ENCODE measurements at regions not wholly inside any gene's neighbourhood (a gene's known extent, or its start where the extent isn't known, plus 50 kb on each side); places are given as distances from the start of the nearest gene placed in this dataset.
A peak's percentile ranks its signal among the peaks of the same experiment; 100 is the strongest.

- H3K27me3 ChIP-seq = no peaks in the 10 kb centered on the region
- WGBS = 80% methylated on average over 4 of the region's 5 CpGs
- no peak overlapping the region for H3K27ac ChIP-seq
- TF ChIP-seq CTCF (IDR thresholded peaks at IDR 0.05) = no peak
- no peak for TF ChIP-seq EP300 (IDR thresholded peaks at IDR 0.05)
- TF ChIP-seq POLR2AphosphoS5 (IDR thresholded peaks at IDR 0.05) = no peak
- TF ChIP-seq POLR2A (IDR thresholded peaks at IDR 0.05) = no peak
- no peaks in the 10 kb centered on the region for H3K9me3 ChIP-seq
- H3K4me1 ChIP-seq = peaks cover 9% of the 10 kb centered on the region
- no peaks in the 10 kb centered on the region for H3K36me3 ChIP-seq
- no peak overlapping the region for H3K4me3 ChIP-seq
- DNase-seq (ENCODE audit: low spot score in 2 of 2) = peak in 1 of 2 donors; percentile 57
Observed at GRCh38 chr10:78768876-78769275, 299.9 kb upstream of the ZMIZ1 start.

- DNase-seq (ENCODE audit: low spot score in 2 of 2) = peak; percentile 16 to 57
- H3K27me3 ChIP-seq = no peaks in the 10 kb centered on the region
- H3K9me3 ChIP-seq = no peaks in the 10 kb centered on the region
- peaks cover 4% of the 10 kb centered on the region for H3K4me1 ChIP-seq
- no peak overlapping the region for H3K27ac ChIP-seq
- no peak for TF ChIP-seq CTCF (IDR thresholded peaks at IDR 0.05)
- TF ChIP-seq POLR2AphosphoS5 (IDR thresholded peaks at IDR 0.05) = no peak
- TF ChIP-seq EP300 (IDR thresholded peaks at IDR 0.05) = no peak
- no peak for TF ChIP-seq POLR2A (IDR thresholded peaks at IDR 0.05)
- H3K36me3 ChIP-seq = no peaks in the 10 kb centered on the region
- 97% methylated on average over 5 of the region's 5 CpGs for WGBS
- no peak overlapping the region for H3K4me3 ChIP-seq
Observed at GRCh38 chr10:78769526-78769925, 299.2 kb upstream of the ZMIZ1 start.

GRCh38 chr10:78770167-78771090 lies 298.3 kb upstream of the ZMIZ1 start:
- H3K36me3 ChIP-seq = no peaks in the 10 kb centered on the region
- H3K4me3 ChIP-seq = no peak overlapping the region
- peaks cover 9% of the 10 kb centered on the region for H3K4me1 ChIP-seq
- peak; percentile 46 to 60 for DNase-seq (ENCODE audit: low spot score in 2 of 2)
- 91% methylated on average over 16 of the region's 16 CpGs for WGBS
- TF ChIP-seq CTCF (IDR thresholded peaks at IDR 0.05) (no peak), POLR2A (IDR thresholded peaks at IDR 0.05) (no peak), EP300 (IDR thresholded peaks at IDR 0.05) (no peak), POLR2AphosphoS5 (IDR thresholded peaks at IDR 0.05) (no peak)
- H3K27ac ChIP-seq = no peak overlapping the region
- H3K27me3 ChIP-seq = no peaks in the 10 kb centered on the region
- no peaks in the 10 kb centered on the region for H3K9me3 ChIP-seq

GRCh38 chr10:78771260-78771659 lies 297.5 kb upstream of the ZMIZ1 start:
- DNase-seq (ENCODE audit: low spot score in 2 of 2) = peak in 1 of 2 donors; percentile 52
- H3K9me3 ChIP-seq = no peaks in the 10 kb centered on the region
- no peaks in the 10 kb centered on the region for H3K27me3 ChIP-seq
- H3K4me1 ChIP-seq = peaks cover 18% of the 10 kb centered on the region
- whole genome bisulfite sequencing = 85% methylated on average over 7 of the region's 7 CpGs
- no peak overlapping the region for H3K27ac ChIP-seq
- H3K4me3 ChIP-seq = no peak overlapping the region
- H3K36me3 ChIP-seq = no peaks in the 10 kb centered on the region
- TF ChIP-seq CTCF (IDR thresholded peaks at IDR 0.05) (no peak), POLR2A (IDR thresholded peaks at IDR 0.05) (no peak), EP300 (IDR thresholded peaks at IDR 0.05) (no peak), POLR2AphosphoS5 (IDR thresholded peaks at IDR 0.05) (no peak)

- Histone ChIP-seq H3K27ac (no peak overlapping the region), H3K4me3 (no peak overlapping the region), H3K9me3 (no peaks in the 10 kb centered on the region), H3K27me3 (no peaks in the 10 kb centered on the region), H3K36me3 (no peaks in the 10 kb centered on the region), H3K4me1 (peaks cover 23% of the 10 kb centered on the region)
- TF ChIP-seq EP300 (IDR thresholded peaks at IDR 0.05) (no peak), CTCF (IDR thresholded peaks at IDR 0.05) (no peak), POLR2AphosphoS5 (IDR thresholded peaks at IDR 0.05) (no peak)
- DNase-seq (ENCODE audit: low spot score in 2 of 2) = peak in 1 of 2 donors; percentile 37
- WGBS = 86% methylated on average over 6 of the region's 7 CpGs
Observed at GRCh38 chr10:78771808-78772455, 296.8 kb upstream of the ZMIZ1 start.

All from suprapubic skin (tissue), 4 donors.